Prostate gland (tissue), 2 donors: ENCODE measurements at regions not wholly inside any gene's neighbourhood (a gene's known extent, or its start where the extent isn't known, plus 50 kb on each side); places are given as distances from the start of the nearest gene placed in this dataset.

ENCODE experiments used
- CTCF ChIP-seq, 4 experiments: fragments of 200-600 bp in 2 of 4; fragments of 450-650 bp in 2 of 4; sonication (generic) in 2 of 4; IDR thresholded peaks; 1 replicate in 3 of 4; 2 replicates in 1 of 4; pipeline ENCODE4 v1.5.1; 2016 to 2019; ENCODE audit warnings: antibody characterized with exemption in 4 of 4, mild to moderate bottlenecking in 2 of 4, moderate library complexity in 2 of 4
- POLR2A ChIP-seq: fragments of 450-650 bp; IDR thresholded peaks from one replicate; pipeline ENCODE4 v1.6.1; 2016; ENCODE audit warnings: antibody characterized with exemption, mild to moderate bottlenecking
- POLR2AphosphoS5 ChIP-seq: sonication (generic); formaldehyde crosslinking; IDR thresholded peaks from one replicate; pipeline ENCODE4 v1.6.1; 2017; ENCODE audit warnings: antibody characterized with exemption

- no peak for TF ChIP-seq CTCF (IDR thresholded peaks at IDR 0.05)
- no peak for TF ChIP-seq POLR2AphosphoS5
- TF ChIP-seq POLR2A = no peak
These were observed 859.0 kb upstream of the SLITRK1 start for GRCh38 chr13:84741253-84741652.
